Mesenchymal stem cell (in vitro differentiated cells and primary cell): ENCODE measurements at regions not wholly inside any gene's neighbourhood (a gene's known extent, or its start where the extent isn't known, plus 50 kb on each side); places are given as distances from the start of the nearest gene placed in this dataset.

Experiments
- DNase-seq: peaks from one replicate; pipeline ENCODE4 v3.0.0-alpha.2; 2013
- H2AFZ ChIP-seq: one replicate; pipeline ENCODE4 v1.6.1; 2013; ENCODE audit warnings: low read depth, mild to moderate bottlenecking, control low read depth, inconsistent platforms, low read length, moderate library complexity
- H2AK5ac ChIP-seq: 2 replicates; pipeline ENCODE4 v1.6.1; 2013; ENCODE audit warnings: low read length, moderate library complexity, mild to moderate bottlenecking, inconsistent platforms; ENCODE audit not compliant: severe bottlenecking
- H2BK120ac ChIP-seq: one replicate; pipeline ENCODE4 v1.6.1; 2013; ENCODE audit warnings: low read depth, mild to moderate bottlenecking, inconsistent platforms, low read length, moderate library complexity
- H2BK12ac ChIP-seq, 2 experiments: one replicate each; pipeline ENCODE4 v1.6.1; 2013; ENCODE audit warnings: inconsistent platforms in 2 of 2, low read length in 2 of 2, mild to moderate bottlenecking in 2 of 2, moderate library complexity in 2 of 2, control low read depth in 1 of 2
- H2BK15ac ChIP-seq: one replicate; pipeline ENCODE4 v1.6.1; 2013; ENCODE audit warnings: mild to moderate bottlenecking, low read depth, inconsistent platforms; ENCODE audit not compliant: poor library complexity, severe bottlenecking
- H2BK5ac ChIP-seq: 2 replicates; pipeline ENCODE4 v1.6.1; 2013; ENCODE audit warnings: low read depth, mild to moderate bottlenecking, low read length, control low read depth, inconsistent platforms; ENCODE audit not compliant: poor library complexity, severe bottlenecking
- H3K14ac ChIP-seq, 2 experiments: one replicate each; pipeline ENCODE4 v1.6.1; 2013; ENCODE audit warnings: inconsistent platforms in 2 of 2, low read length in 2 of 2, control low read depth in 1 of 2, mild to moderate bottlenecking in 1 of 2, moderate library complexity in 1 of 2
- H3K18ac ChIP-seq, 2 experiments: one replicate each; pipeline ENCODE4 v1.6.1; 2013; ENCODE audit warnings: inconsistent platforms in 2 of 2, low read length in 2 of 2, control low read depth in 1 of 2, low read depth in 1 of 2, mild to moderate bottlenecking in 1 of 2
- H3K23ac ChIP-seq, 2 experiments: one replicate each; pipeline ENCODE4 v1.6.1; 2013; ENCODE audit warnings: inconsistent platforms in 2 of 2, low read length in 2 of 2, mild to moderate bottlenecking in 2 of 2, moderate library complexity in 2 of 2, control low read depth in 1 of 2
- H3K27ac ChIP-seq: 2 replicates; pipeline ENCODE4 v1.5.1; 2013; ENCODE audit warnings: mild to moderate bottlenecking, moderate library complexity, low read length, control low read depth, inconsistent platforms; ENCODE audit not compliant: poor library complexity, severe bottlenecking
- H3K27me3 ChIP-seq, 2 experiments: 2 replicates each; pipeline versions ENCODE4 v1.6.1 to v1.7.0; 2013; ENCODE audit warnings: low read length in 2 of 2, mild to moderate bottlenecking in 2 of 2, moderate library complexity in 2 of 2, control low read depth in 1 of 2, inconsistent platforms in 1 of 2; ENCODE audit not compliant: control insufficient read depth in 1 of 2, insufficient read depth in 1 of 2
- H3K36me3 ChIP-seq, 2 experiments: 2 replicates each; pipeline versions ENCODE4 v1.6.1 to v1.7.0; 2013; ENCODE audit warnings: low read length in 2 of 2, control low read depth in 1 of 2, inconsistent platforms in 1 of 2, low read depth in 1 of 2, mild to moderate bottlenecking in 1 of 2; ENCODE audit not compliant: insufficient read depth in 2 of 2, control insufficient read depth in 1 of 2
- H3K4ac ChIP-seq, 2 experiments: one replicate each; pipeline ENCODE4 v1.6.1; 2013; ENCODE audit warnings: inconsistent platforms in 2 of 2, low read length in 2 of 2, mild to moderate bottlenecking in 2 of 2, moderate library complexity in 2 of 2, control low read depth in 1 of 2, low read depth in 1 of 2
- H3K4me1 ChIP-seq: 2 replicates; pipeline ENCODE4 v1.6.1; 2013; ENCODE audit warnings: low read depth, low read length, control low read depth; ENCODE audit not compliant: control insufficient read depth, insufficient read depth
- H3K4me2 ChIP-seq: 2 replicates; pipeline ENCODE4 v1.6.1; 2013; ENCODE audit warnings: low read length, mild to moderate bottlenecking, inconsistent platforms; ENCODE audit not compliant: poor library complexity, severe bottlenecking
- H3K4me3 ChIP-seq, 2 experiments: 2 replicates each; pipeline versions ENCODE4 v1.5.1 to v1.7.0; 2013; ENCODE audit warnings: low read length in 2 of 2, mild to moderate bottlenecking in 2 of 2, control low read depth in 1 of 2, low read depth in 1 of 2; ENCODE audit not compliant: insufficient read depth in 1 of 2
- H3K79me1 ChIP-seq: replicated peaks from 2 replicates; pipeline ENCODE4 v1.6.1; 2013; ENCODE audit warnings: mild to moderate bottlenecking, control low read depth, low read length, inconsistent platforms; ENCODE audit not compliant: poor library complexity, severe bottlenecking
- H3K9ac ChIP-seq: 2 replicates; pipeline ENCODE4 v1.7.0; 2013; ENCODE audit warnings: mild to moderate bottlenecking, low read length, moderate library complexity
- H3K9me3 ChIP-seq: 2 replicates; pipeline ENCODE4 v1.7.0; 2013; ENCODE audit warnings: mild to moderate bottlenecking, low read length; ENCODE audit not compliant: control insufficient read depth
- H4K8ac ChIP-seq: one replicate; pipeline ENCODE4 v1.6.1; 2013; ENCODE audit warnings: inconsistent platforms, mild to moderate bottlenecking, low read length, moderate library complexity
- H4K91ac ChIP-seq: one replicate; pipeline ENCODE4 v1.6.1; 2013; ENCODE audit warnings: mild to moderate bottlenecking, low read length, inconsistent platforms
- WGBS: methylation state at CpG from one replicate; pipeline ENCODE4 v1.1.7; 2013; ENCODE audit warnings: mixed read lengths; 5-methylcytosine and 5-hydroxymethylcytosine counted together

DNA sequence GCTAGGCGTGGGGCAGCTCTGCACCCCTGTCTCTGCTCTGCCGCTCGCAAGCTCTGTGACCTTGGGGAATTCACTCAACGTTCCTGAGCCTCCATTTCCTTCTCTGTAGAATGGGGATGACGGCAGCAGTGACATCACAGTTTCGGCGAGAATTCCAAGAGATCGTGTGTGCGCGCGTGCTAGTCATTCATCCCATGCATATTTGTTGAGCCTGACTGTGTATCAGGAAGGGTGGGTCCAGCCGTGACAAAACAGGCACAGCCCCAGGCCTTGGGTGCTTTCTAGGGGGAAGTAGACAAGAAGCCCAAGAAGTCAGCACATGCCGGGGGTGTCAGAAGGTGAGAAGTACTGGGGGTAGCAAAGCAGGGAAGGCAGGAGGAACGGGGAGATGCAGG, 145.6 kb upstream of the NCOR2 start:
- Histone ChIP-seq H2BK120ac (peak overlapping the region; percentile 1), H2AK5ac (peak overlapping the region; percentile 23), H3K4ac (peak overlapping the region; percentile 21 to 54), H2BK15ac (peak overlapping the region; percentile 50), H4K8ac (peak overlapping the region; percentile 24), H3K23ac (no peak overlapping the region), H3K27ac (no peak overlapping the region), H3K9me3 (no peaks in the 10 kb centered on the region), H3K4me1 (peaks cover 18% of the 10 kb centered on the region), H3K9ac (peak overlapping the region; percentile 60), H3K18ac (peak overlapping the region in 1 of 2 experiments; percentile 84), H3K27me3 (peaks cover 0 to 4% of the 10 kb centered on the region in 2 experiments), H3K79me1 (no peaks in the 10 kb centered on the region), H3K4me2 (no peak overlapping the region), H2BK5ac (no peak overlapping the region), H4K91ac (peak overlapping the region; percentile 83), H3K14ac (no peak overlapping the region), H2BK12ac (peak overlapping the region; percentile 57 to 90), H2AFZ (peak overlapping the region; percentile 30), H3K36me3 (no peaks in the 10 kb centered on the region), H3K4me3 (peak overlapping the region in 1 of 2 experiments; percentile 48)
- no peak for DNase-seq
- WGBS: 86% methylated on average over 14 of the region's 14 CpGs

DNA sequence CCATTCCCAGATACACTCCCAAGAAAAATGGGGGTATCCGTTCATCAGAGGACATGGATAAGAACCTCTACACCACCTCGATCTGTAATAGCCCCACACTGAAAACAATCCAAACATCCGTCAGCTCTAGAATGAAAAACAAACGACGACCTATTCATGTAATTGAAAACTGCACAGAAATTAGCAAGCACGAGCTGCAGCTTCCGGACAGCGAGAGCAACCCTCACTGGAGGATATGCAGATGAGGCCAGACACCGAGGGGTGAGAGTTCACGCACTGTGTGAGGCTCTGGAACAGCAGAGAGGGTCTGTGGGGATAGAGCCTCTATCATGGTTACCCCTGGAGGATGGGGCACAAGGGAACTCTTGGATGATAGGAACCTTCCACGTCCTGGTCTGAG, 143.9 kb upstream of the NCOR2 start:
- 75% methylated on average over 11 of the region's 11 CpGs for WGBS
- Histone ChIP-seq H3K4ac (no peak overlapping the region), H3K23ac (no peak overlapping the region), H3K14ac (peak overlapping the region in 1 of 2 experiments; percentile 64), H2AFZ (no peak overlapping the region), H3K18ac (peak overlapping the region in 1 of 2 experiments; percentile 85), H2AK5ac (peak overlapping the region; percentile 60), H3K27me3 (peaks cover 0 to 4% of the 10 kb centered on the region in 2 experiments), H3K4me3 (no peak overlapping the region), H3K9me3 (peaks cover 7% of the 10 kb centered on the region), H2BK5ac (no peak overlapping the region), H3K4me2 (no peak overlapping the region), H3K9ac (no peak overlapping the region), H4K8ac (peak overlapping the region; percentile 78), H4K91ac (peak overlapping the region; percentile 84), H3K27ac (no peak overlapping the region), H2BK15ac (no peak overlapping the region), H3K4me1 (peaks cover 18% of the 10 kb centered on the region), H2BK120ac (no peak overlapping the region), H2BK12ac (peak overlapping the region; percentile 38 to 67), H3K79me1 (no peaks in the 10 kb centered on the region), H3K36me3 (peaks cover 0 to 6% of the 10 kb centered on the region in 2 experiments)
- no peak for DNase-seq

DNA sequence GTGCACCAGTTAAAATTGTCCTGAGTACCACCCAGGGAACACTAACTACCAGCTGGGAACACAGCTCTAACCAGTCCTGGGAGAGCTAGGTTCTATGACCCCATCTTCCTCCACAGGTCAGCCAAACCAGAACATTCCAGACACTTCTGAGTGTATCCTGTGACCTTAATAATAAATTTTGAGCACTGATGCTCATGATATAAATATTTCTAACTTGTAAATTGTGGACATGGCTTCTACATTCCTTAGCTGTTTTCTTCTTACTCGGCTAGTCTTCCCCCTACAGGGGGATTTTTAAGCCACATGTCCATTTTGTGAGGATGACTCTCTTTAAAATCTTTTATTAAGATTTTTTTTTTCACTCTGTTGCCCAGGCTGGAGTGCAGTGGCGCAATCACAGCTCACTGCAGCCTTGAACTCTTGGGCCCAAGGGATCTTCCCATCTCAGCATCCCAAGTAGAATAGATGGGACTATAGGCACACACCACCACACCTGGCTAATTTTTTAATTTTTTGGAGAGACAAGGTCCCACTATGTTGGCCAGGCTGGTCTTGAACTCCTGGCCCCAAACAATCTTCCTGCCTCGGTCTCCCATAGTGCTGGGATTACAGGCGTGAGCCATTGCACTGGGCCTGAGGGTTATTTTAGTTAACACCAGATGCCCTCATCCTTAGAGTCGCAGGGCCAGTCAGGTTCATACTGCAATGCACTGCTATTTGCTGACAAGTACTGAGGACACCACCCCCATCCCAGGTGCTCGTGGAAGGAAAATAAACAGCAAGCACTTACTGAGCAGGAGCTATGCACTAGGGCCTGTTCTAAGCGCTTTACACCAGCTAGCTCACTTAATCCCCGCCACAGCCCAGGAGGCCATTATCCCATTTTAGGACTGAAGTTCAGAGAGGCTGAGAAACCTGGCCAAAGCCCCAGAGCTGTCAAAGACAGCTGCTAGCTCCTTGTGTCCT, 142.6 kb upstream of the NCOR2 start:
- Histone ChIP-seq H3K14ac (no peak overlapping the region), H3K9ac (no peak overlapping the region), H3K79me1 (no peaks in the 10 kb centered on the region), H3K9me3 (peaks cover 7% of the 10 kb centered on the region), H2BK12ac (peak overlapping the region; percentile 44 to 67), H2BK5ac (no peak overlapping the region), H3K36me3 (peaks cover 0 to 6% of the 10 kb centered on the region in 2 experiments), H3K4me3 (no peak overlapping the region), H4K91ac (no peak overlapping the region), H3K4ac (peak overlapping the region in 1 of 2 experiments; percentile 85), H3K23ac (no peak overlapping the region), H2BK120ac (peak overlapping the region; percentile 64), H2AFZ (no peak overlapping the region), H3K4me2 (no peak overlapping the region), H2AK5ac (peak overlapping the region; percentile 72), H3K4me1 (peaks cover 15% of the 10 kb centered on the region), H4K8ac (no peak overlapping the region), H3K27ac (no peak overlapping the region), H3K18ac (peak overlapping the region; percentile 3 to 16), H2BK15ac (no peak overlapping the region), H3K27me3 (peaks cover 0 to 7% of the 10 kb centered on the region in 2 experiments)
- peak; percentile 69 for DNase-seq
- 76% methylated on average over 7 of the region's 8 CpGs for WGBS

DNA sequence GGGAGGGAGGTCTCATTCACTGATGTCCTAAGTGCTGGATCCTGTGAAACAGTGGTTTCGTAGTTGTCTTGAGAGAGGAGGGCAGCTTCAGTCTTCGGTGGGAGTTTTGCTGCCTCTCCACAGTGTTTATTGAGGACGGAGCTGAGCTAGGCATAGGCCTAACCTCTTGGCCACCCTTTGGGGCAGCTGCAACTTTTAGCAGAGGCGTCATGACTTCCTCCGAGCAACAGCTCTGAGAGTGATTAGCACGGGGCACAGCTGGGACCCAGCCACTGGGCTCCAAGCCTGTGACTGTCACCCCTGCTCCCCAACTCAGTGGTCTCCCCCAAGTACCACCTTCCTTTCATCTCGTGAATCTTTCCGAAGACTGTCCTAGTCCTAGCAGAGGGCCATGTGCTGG, 139.9 kb upstream of the NCOR2 start:
- Histone ChIP-seq H2BK120ac (no peak overlapping the region), H3K79me1 (no peaks in the 10 kb centered on the region), H4K8ac (no peak overlapping the region), H2BK15ac (no peak overlapping the region), H2BK12ac (peak overlapping the region in 1 of 2 experiments; percentile 6), H3K4me2 (no peak overlapping the region), H3K27me3 (peaks cover 0 to 20% of the 10 kb centered on the region in 2 experiments), H3K23ac (no peak overlapping the region), H3K9ac (no peak overlapping the region), H3K9me3 (peaks cover 7% of the 10 kb centered on the region), H3K18ac (no peak overlapping the region), H3K36me3 (peaks cover 0 to 6% of the 10 kb centered on the region in 2 experiments), H4K91ac (no peak overlapping the region), H3K4me3 (no peak overlapping the region), H3K4me1 (peaks cover 8% of the 10 kb centered on the region), H2AFZ (no peak overlapping the region), H3K14ac (no peak overlapping the region), H2AK5ac (no peak overlapping the region), H3K4ac (no peak overlapping the region), H2BK5ac (no peak overlapping the region), H3K27ac (no peak overlapping the region)
- 96% methylated on average over 8 of the region's 8 CpGs for WGBS
- DNase-seq: no peak
